Loucy (cell line): ENCODE measurements at regions not wholly inside any gene's neighbourhood (a gene's known extent, or its start where the extent isn't known, plus 50 kb on each side); places are given as distances from the start of the nearest gene placed in this dataset.

Experiments used
- H2AFZ ChIP-seq: fragments of 200-600 bp; sonication (generic); 2 replicates; pipeline ENCODE4 v1.6.0; 2016; ENCODE audit warnings: antibody characterized with exemption, mild to moderate bottlenecking, low read length, moderate library complexity
- H3F3A ChIP-seq: fragments of 200-600 bp; 2 replicates; pipeline ENCODE4 v1.6.0; 2016; ENCODE audit warnings: antibody characterized with exemption, low read depth, mild to moderate bottlenecking
- H3K27me3 ChIP-seq: fragments of 200-600 bp; sonication (generic); 2 replicates; pipeline ENCODE4 v1.6.1; 2014; ENCODE audit warnings: low read length, mild to moderate bottlenecking; ENCODE audit not compliant: insufficient read depth, poor library complexity, severe bottlenecking
- H3K36me3 ChIP-seq: fragments of 200-600 bp; sonication (generic); 2 replicates; pipeline ENCODE4 v1.6.1; 2016; ENCODE audit warnings: low read length; ENCODE audit not compliant: insufficient read depth
- H3K4me1 ChIP-seq: fragments of 200-600 bp; sonication (generic); 2 replicates; pipeline ENCODE4 v1.5.1; 2014; ENCODE audit warnings: low read length, mild to moderate bottlenecking; ENCODE audit not compliant: insufficient read depth, poor library complexity, severe bottlenecking
- H3K4me2 ChIP-seq: fragments of 200-600 bp; sonication (generic); 2 replicates; pipeline ENCODE4 v1.6.0; 2014; ENCODE audit warnings: antibody characterized with exemption, low read length, low read depth, mild to moderate bottlenecking; ENCODE audit not compliant: poor library complexity, severe bottlenecking
- H3K4me3 ChIP-seq: fragments of 200-600 bp; sonication (generic); 2 replicates; pipeline ENCODE4 v1.5.1; 2014; ENCODE audit warnings: low read length, mild to moderate bottlenecking, mixed read lengths; ENCODE audit not compliant: poor library complexity, severe bottlenecking
- H3K79me2 ChIP-seq: fragments of 200-600 bp; sonication (generic); 2 replicates; pipeline ENCODE4 v1.6.1; 2014; ENCODE audit warnings: low read length; ENCODE audit not compliant: insufficient read depth
- H3K9ac ChIP-seq: fragments of 200-600 bp; sonication (generic); 2 replicates; pipeline ENCODE4 v1.6.0; 2014; ENCODE audit warnings: mild to moderate bottlenecking, low read depth, low read length, moderate library complexity; ENCODE audit not compliant: poor library complexity, severe bottlenecking
- H3K9me2 ChIP-seq: fragments of 200-600 bp; sonication (generic); replicated peaks from 2 replicates; pipeline ENCODE4 v1.6.1; 2016; ENCODE audit warnings: low read depth, low read length, mixed read lengths
- H3K9me3 ChIP-seq: fragments of 200-600 bp; sonication (generic); 2 replicates; pipeline ENCODE4 v1.6.1; 2014; ENCODE audit warnings: mild to moderate bottlenecking, antibody characterized with exemption, low read length, low read depth; ENCODE audit not compliant: insufficient read depth
- H4K20me1 ChIP-seq: fragments of 200-600 bp; sonication (generic); 2 replicates; pipeline ENCODE4 v1.6.0; 2014; ENCODE audit warnings: antibody characterized with exemption, low read length, mild to moderate bottlenecking; ENCODE audit not compliant: insufficient read depth, poor library complexity, severe bottlenecking
- EZH2phosphoT487 ChIP-seq: fragments of 200-600 bp; IDR thresholded peaks from 2 replicates; pipeline ENCODE4 v1.6.1; 2018; ENCODE audit warnings: antibody characterized with exemption, mild to moderate bottlenecking, moderate library complexity, borderline replicate concordance
- TF ChIP-seq, protein P1 (sequence below): fragments of 200-600 bp; sonication (generic); conservative IDR thresholded peaks from 2 replicates; pipeline ENCODE4 v1.5.1; 2014; ENCODE audit warnings: mild to moderate bottlenecking, antibody characterized with exemption, low read length

- H3K4me1 ChIP-seq: no peaks in the 10 kb centered on the region
- TF ChIP-seq, protein P1, sequence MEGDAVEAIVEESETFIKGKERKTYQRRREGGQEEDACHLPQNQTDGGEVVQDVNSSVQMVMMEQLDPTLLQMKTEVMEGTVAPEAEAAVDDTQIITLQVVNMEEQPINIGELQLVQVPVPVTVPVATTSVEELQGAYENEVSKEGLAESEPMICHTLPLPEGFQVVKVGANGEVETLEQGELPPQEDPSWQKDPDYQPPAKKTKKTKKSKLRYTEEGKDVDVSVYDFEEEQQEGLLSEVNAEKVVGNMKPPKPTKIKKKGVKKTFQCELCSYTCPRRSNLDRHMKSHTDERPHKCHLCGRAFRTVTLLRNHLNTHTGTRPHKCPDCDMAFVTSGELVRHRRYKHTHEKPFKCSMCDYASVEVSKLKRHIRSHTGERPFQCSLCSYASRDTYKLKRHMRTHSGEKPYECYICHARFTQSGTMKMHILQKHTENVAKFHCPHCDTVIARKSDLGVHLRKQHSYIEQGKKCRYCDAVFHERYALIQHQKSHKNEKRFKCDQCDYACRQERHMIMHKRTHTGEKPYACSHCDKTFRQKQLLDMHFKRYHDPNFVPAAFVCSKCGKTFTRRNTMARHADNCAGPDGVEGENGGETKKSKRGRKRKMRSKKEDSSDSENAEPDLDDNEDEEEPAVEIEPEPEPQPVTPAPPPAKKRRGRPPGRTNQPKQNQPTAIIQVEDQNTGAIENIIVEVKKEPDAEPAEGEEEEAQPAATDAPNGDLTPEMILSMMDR: no peak
- TF ChIP-seq EZH2phosphoT487: no peak
- H3K9ac ChIP-seq: no peak overlapping the region
- H3K36me3 ChIP-seq: no peaks in the 10 kb centered on the region
- H3K9me3 ChIP-seq: no peaks in the 10 kb centered on the region
- H3K4me3 ChIP-seq: no peak overlapping the region
- H2AFZ ChIP-seq: no peak overlapping the region
- H3K9me2 ChIP-seq: no peaks in the 10 kb centered on the region
- H3F3A ChIP-seq: no peaks in the 10 kb centered on the region
- no peak overlapping the region for H3K4me2 ChIP-seq
- no peaks in the 10 kb centered on the region for H3K79me2 ChIP-seq
- no peaks in the 10 kb centered on the region for H4K20me1 ChIP-seq
- H3K27me3 ChIP-seq: no peaks in the 10 kb centered on the region
These were observed 104.2 kb upstream of the EEPD1 start for GRCh38 chr7:36048902-36049240.

GRCh38 chr7:36051501-36051900 lies 101.6 kb upstream of the EEPD1 start:
- Histone ChIP-seq H4K20me1 (no peaks in the 10 kb centered on the region), H3K79me2 (no peaks in the 10 kb centered on the region), H3K4me2 (no peak overlapping the region), H3K9me2 (no peaks in the 10 kb centered on the region), H3K4me3 (no peak overlapping the region), H3K9me3 (no peaks in the 10 kb centered on the region), H3K4me1 (no peaks in the 10 kb centered on the region), H3K36me3 (no peaks in the 10 kb centered on the region), H3K9ac (no peak overlapping the region), H3F3A (no peaks in the 10 kb centered on the region), H3K27me3 (no peaks in the 10 kb centered on the region), H2AFZ (no peak overlapping the region)
- TF ChIP-seq, protein P1: no peak
- no peak for TF ChIP-seq EZH2phosphoT487

DNA sequence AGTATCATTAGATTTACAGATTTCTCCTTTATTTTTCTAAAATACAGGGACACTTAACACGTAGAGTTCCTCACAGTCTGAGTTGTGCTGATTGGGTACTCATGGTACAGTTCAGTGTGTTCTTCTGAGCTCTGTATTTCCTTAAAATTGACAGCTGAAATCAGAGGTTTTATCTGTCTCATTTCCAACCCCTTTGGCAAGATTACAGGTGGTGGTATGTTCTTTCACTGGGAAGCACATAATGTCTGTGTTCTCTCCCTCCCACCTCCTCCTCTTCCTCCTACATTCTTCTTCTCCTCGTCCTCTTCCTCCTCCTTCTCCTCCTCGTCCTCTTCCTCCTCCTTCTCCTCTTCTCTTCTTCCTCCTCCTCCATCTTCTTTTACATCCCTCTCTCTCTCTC lies 99.5 kb upstream of the EEPD1 start:
- H3K4me2 ChIP-seq: no peak overlapping the region
- H3K9ac ChIP-seq: no peak overlapping the region
- H2AFZ ChIP-seq: no peak overlapping the region
- no peaks in the 10 kb centered on the region for H3K79me2 ChIP-seq
- no peaks in the 10 kb centered on the region for H3K9me3 ChIP-seq
- no peaks in the 10 kb centered on the region for H3K9me2 ChIP-seq
- no peaks in the 10 kb centered on the region for H3F3A ChIP-seq
- H3K27me3 ChIP-seq: no peaks in the 10 kb centered on the region
- H4K20me1 ChIP-seq: no peaks in the 10 kb centered on the region
- H3K4me3 ChIP-seq: no peak overlapping the region
- TF ChIP-seq, protein P1: no peak
- TF ChIP-seq EZH2phosphoT487: no peak
- H3K4me1 ChIP-seq: no peaks in the 10 kb centered on the region
- H3K36me3 ChIP-seq: no peaks in the 10 kb centered on the region
